ENCODE measurements at regions not wholly inside any gene's neighbourhood (a gene's known extent, or its start where the extent isn't known, plus 50 kb on each side); places are given as distances from the start of the nearest gene placed in this dataset.

DNA sequence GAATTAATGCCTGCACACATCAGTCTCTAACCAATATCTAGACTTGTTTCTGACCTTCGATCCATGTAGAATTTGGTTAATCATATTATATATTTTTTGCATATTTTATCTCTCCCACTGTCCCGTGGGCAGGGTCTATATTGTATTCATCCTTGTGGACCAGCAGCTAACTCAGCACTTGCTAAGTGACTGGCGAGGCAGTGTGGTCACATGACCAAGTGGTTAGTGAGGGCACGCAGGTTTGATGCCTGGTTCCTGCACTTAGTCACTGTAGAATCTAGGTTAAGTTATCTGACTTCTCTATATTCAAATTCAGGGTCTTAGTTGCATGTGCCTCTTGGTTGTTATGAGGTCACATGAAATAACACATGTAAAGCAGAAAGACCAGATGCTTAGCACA lies 120.5 kb downstream of the UBE2U start:
- TF ChIP-seq CTCF (IDR thresholded peaks at IDR 0.05), result no peak
- TF ChIP-seq, protein P1, sequence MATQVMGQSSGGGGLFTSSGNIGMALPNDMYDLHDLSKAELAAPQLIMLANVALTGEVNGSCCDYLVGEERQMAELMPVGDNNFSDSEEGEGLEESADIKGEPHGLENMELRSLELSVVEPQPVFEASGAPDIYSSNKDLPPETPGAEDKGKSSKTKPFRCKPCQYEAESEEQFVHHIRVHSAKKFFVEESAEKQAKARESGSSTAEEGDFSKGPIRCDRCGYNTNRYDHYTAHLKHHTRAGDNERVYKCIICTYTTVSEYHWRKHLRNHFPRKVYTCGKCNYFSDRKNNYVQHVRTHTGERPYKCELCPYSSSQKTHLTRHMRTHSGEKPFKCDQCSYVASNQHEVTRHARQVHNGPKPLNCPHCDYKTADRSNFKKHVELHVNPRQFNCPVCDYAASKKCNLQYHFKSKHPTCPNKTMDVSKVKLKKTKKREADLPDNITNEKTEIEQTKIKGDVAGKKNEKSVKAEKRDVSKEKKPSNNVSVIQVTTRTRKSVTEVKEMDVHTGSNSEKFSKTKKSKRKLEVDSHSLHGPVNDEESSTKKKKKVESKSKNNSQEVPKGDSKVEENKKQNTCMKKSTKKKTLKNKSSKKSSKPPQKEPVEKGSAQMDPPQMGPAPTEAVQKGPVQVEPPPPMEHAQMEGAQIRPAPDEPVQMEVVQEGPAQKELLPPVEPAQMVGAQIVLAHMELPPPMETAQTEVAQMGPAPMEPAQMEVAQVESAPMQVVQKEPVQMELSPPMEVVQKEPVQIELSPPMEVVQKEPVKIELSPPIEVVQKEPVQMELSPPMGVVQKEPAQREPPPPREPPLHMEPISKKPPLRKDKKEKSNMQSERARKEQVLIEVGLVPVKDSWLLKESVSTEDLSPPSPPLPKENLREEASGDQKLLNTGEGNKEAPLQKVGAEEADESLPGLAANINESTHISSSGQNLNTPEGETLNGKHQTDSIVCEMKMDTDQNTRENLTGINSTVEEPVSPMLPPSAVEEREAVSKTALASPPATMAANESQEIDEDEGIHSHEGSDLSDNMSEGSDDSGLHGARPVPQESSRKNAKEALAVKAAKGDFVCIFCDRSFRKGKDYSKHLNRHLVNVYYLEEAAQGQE (IDR thresholded peaks at IDR 0.05; ENCODE audit: insufficient read depth in 1 of 2, low read depth in 2 of 2, low read length in 1 of 2), result no peak
- TF ChIP-seq POLR2AphosphoS5 (IDR thresholded peaks at IDR 0.05; ENCODE audit: low read depth, low read length), result no peak
- no peak for TF ChIP-seq SIN3A (IDR thresholded peaks at IDR 0.05; ENCODE audit: borderline replicate concordance, insufficient read depth, low read depth, low read length)

Measured in Panc1 (cell line).